ENCODE measurements at regions not wholly inside any gene's neighbourhood (a gene's known extent, or its start where the extent isn't known, plus 50 kb on each side); places are given as distances from the start of the nearest gene placed in this dataset.
"Not testable (repeated sequence)": the region's sequence is repeated elsewhere in the genome, so short reads cannot be mapped to it uniquely, and the experiment has no call there.

- DNase-seq (ENCODE audit: low read depth in 2 of 2), result no peak
Measured at GRCh38 chr1:47684964-47685762, 247.3 kb downstream of the FOXD2 start.

- no peak for DNase-seq (ENCODE audit: low read depth in 2 of 2)
Measured at GRCh38 chr1:47685763-47686066, 247.9 kb downstream of the FOXD2 start.

DNA sequence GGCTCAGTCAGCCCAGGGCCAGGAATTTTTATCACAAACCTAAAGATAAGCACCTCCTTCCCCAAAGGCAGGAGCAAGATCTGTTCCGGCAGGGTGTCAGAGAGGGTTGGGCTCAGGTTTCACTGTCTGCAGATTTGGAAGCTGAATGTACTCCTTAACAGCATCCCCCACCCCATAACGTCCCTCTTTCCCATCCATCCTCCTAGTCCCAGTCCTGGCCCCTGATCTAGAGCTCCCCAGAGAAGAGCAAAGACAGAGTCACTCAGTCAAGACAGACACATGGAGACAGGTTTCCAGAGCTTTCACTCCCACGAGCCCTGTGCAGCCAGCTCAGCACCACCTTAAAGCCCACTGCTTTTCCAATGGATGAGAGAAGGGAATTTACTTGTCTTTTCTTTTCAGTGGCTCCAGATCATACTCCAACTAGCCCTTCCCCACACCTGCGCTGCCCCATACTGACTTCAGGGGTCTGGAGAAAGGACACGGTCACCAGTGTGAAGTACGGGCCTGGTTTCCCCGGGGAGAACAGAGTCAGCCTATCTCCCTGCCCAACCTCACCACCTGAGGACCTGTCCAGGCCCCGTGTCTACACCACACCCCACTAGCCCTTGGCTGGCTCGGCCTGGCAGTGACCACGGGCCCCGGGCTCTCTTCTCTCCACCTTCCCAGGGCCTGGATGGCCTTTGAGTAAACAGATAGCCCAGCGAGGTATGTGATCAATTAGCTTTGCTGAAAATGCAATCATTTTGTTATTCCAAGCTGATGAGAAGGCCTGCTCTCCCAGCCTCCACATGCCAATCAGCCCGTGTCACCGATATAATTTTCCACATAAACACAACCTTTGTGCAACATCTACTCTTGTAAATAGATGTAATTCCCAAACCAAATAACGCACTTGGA lies 249.1 kb downstream of the FOXD2 start:
- DNase-seq (ENCODE audit: low read depth in 2 of 2), result no peak

DNA sequence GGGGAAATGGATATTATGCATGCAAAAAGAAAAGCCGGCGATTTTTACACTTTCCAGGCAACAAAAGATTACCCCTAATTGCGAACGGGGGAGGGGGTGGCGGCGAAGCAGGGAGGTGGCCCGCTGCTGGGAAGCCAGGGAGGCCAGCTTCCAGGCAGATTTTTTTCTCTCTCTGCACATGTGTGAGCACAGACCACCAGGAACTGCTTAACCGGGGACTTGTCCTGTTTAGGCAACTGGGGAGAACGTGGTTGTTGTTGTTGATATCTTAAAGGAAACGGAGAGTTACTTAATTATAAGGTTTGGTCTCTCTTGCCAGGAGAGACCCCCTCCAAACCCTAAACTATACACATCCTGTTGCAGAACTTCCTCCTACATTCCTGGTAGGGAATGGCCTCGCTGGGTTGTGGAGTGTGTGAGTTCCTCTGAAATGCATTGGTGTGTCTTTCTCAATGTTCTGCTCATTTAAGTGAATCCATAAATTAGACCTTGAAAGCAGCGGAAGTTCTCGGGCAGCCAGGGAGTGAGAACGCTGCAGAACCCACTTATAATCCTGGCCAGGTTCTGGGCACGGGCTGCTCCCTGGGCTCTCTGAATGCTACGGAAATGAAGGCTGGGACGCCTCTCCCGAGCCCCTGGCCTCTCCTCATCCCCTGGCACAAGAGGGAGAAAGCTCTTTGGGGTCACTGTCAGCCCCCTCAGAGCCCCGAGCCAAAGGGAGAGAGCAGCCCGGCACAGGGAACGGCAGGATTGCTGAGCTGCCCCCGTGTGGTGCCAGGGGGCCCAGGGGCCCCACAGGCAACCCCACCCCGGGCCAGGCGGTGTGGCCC lies 250.0 kb downstream of the FOXD2 start:
- no peak for DNase-seq (ENCODE audit: low read depth in 2 of 2)

GRCh38 chr1:47688461-47689296 lies 250.8 kb downstream of the FOXD2 start:
- DNase-seq (ENCODE audit: low read depth in 2 of 2), result no peak

- DNase-seq (ENCODE audit: low read depth in 2 of 2), result no peak
Measured at GRCh38 chr1:47689894-47690293, 252.1 kb downstream of the FOXD2 start.

DNA sequence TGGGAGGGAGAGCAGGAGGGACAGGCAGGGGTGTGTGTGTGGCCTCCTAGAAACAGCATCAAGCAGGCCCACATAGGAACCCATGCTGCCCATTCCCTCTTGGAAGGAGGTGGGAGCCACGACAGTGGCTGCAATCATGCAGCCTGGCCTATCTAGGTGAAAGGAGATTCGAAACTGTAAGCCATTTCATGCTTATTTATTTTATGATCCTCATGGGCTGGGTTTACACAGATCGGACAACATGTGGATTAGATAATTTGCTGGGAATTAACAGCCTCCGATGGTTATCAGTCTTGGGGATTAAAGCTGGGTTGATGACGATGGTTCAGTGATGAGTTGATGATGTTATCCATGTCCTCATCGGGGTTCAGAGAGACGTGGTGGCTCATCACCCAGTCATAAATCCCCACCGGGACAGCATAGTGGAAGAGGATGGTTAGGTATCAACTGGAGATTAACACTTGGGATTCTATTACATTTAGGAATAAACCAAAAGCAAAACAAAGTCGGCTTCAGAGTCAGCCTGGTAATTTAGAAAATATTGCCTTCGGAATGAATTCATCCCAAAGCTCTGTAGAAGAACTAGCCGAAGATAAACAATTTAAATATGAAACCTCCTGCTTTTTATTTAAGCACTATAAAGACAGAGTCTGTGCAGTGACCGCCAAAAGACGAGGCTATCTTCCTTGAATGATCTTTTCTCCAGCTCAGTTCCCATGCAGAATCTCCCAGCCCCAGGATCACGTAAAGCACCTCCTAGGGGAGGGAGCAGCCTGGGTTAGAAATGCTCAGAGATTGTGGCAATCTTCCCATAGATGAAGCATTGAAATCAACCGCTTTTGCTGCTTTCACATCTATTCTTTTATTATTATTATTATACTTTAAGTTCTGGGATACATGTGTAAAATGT lies 252.8 kb downstream of the FOXD2 start:
- no peak for DNase-seq (ENCODE audit: low read depth in 2 of 2)

- not testable (repeated sequence) for DNase-seq (ENCODE audit: low read depth in 2 of 2)
Measured at GRCh38 chr1:47691293-47691692, 253.4 kb downstream of the FOXD2 start.

GRCh38 chr1:47692196-47692595 lies 254.4 kb downstream of the FOXD2 start:
- DNase-seq (ENCODE audit: low read depth in 2 of 2), result no peak

GRCh38 chr1:47693115-47693514 lies 255.3 kb downstream of the FOXD2 start:
- DNase-seq (ENCODE audit: low read depth in 2 of 2), result no peak

DNA sequence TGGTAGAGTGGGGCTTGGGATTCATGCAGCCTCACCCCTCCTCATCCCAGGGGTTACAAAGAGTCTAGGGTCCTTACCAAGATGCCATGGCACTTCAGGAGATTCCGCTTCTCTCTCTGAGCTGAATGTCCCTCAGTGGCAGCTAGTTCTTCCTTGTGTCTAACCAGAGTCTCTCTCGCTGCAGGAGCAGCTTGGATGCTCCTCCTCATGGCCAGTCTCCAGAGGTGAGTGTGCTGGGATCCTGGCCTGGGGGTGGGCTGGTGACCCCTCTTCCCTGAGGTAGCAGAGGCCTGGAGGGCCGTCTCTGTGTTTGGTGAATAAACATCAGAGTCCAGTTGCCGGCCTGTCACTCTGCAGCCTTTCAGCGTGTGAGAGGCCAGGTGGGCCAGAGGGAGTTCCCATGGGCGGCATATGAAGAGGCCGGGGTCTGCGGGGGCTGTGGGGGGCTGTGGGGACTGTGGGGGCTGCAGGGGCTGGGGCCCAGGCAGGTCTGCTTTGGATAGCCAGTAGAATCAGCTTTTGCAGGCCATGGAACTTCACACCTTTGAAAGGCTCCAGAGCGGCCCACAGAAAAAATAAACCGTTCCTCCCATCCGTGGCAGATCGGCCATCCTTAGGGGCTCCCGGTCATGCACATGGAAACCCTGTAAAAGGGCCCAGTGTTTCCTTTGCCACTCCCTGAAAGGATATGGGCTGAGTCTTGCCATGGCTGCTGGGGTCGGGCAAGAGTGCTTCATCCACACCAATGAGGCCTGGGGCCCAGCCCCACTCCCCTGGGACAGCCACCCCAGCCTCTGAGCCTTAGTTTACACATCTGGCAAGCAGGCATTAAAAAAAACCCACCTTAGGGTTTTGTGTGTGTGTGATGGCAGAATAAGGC lies 256.4 kb downstream of the FOXD2 start:
- DNase-seq (ENCODE audit: low read depth in 2 of 2), result no peak

DNA sequence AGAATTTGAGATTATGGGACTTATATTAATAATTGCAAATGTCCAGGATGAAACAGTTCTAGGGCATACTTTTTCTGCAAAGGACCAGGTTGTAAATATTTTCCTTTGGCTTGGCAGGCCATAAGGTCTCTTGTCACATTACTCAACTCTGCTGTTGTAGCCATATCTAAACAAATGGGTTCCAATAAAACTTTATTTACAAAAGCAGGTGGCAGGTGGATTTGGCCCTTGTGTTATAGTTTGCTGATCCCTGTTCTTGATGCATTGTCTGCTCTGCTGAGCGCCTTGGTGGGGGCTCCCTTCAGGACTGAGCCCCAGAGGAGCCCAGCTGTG lies 258.5 kb downstream of the FOXD2 start:
- no peak for DNase-seq (ENCODE audit: low read depth in 2 of 2)

- no peak for DNase-seq (ENCODE audit: low read depth in 2 of 2)
Measured at GRCh38 chr1:47696737-47697441, 259.0 kb downstream of the FOXD2 start.

- no peak for DNase-seq (ENCODE audit: low read depth in 2 of 2)
Measured at GRCh38 chr1:47697616-47698335, 259.9 kb downstream of the FOXD2 start.

GRCh38 chr1:47699492-47700235 lies 261.8 kb downstream of the FOXD2 start:
- DNase-seq (ENCODE audit: low read depth in 2 of 2), result no peak

- no peak for DNase-seq (ENCODE audit: low read depth in 2 of 2)
Measured at GRCh38 chr1:47701283-47701682, 263.4 kb downstream of the FOXD2 start.
